GM12892 (cell line): ENCODE measurements at regions not wholly inside any gene's neighbourhood (a gene's known extent, or its start where the extent isn't known, plus 50 kb on each side); places are given as distances from the start of the nearest gene placed in this dataset.

Source experiments
- POLR2A ChIP-seq: IDR thresholded peaks from 2 replicates; pipeline ENCODE4 v1.6.1; 2011; ENCODE audit warnings: low read depth, low read length, control low read depth
- POLR2AphosphoS5 ChIP-seq: IDR thresholded peaks from 2 replicates; pipeline ENCODE4 v1.6.1; 2011; ENCODE audit warnings: low read depth, low read length, control low read depth

GRCh38 chr2:13000664-13001363 is 284.1 kb downstream of the TRIB2 start:
- TF ChIP-seq POLR2AphosphoS5: no peak
- no peak for TF ChIP-seq POLR2A
